ENCODE measurements at regions not wholly inside any gene's neighbourhood (a gene's known extent, or its start where the extent isn't known, plus 50 kb on each side); places are given as distances from the start of the nearest gene placed in this dataset.
A peak's percentile ranks its signal among the peaks of the same experiment; 100 is the strongest.

DNA sequence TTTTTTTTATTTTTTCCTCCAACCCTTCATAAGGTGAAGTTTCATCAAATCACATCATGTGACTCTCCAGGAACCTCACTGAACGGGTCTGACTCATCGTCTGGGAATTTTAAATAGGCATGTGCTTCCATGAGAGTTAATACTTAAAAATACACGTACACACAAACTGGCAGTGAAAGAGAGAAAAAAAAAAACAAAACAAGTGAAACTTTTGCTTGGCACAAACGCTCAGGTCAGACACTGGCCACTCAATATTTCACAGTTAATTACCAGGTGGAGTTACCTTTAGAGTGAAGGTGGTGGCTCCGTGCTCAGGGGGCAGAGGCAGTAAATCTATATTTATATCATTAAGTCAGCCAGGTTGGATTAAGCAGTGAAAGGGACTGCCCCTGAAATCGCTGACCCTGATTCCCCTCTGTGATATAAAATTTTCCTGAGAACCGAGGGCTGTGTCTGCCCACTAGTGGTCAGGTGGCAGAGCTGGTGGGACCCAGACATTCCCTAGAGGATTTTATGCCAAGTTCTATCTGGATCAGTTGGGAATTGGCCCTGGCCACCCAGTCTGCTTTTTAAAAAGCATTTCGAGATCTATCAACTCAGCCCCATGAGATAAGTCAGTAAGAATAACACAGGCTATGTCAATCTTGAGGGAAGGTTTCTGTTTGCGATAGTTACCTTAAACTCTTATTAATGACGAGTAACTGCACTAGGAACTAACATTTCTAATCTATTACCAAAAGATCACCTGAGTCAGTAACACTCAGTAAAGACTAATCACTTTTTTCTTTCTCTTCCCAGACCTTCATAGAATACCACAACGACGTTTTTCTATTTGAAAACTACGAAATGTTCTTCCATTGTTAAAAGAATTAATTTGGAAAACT is 259.1 kb downstream of the HDGFL1 start:
- H3K27ac ChIP-seq: peak overlapping the region; percentile 13; the same call in 1 of the 2 replicates
- TF ChIP-seq, protein P1, sequence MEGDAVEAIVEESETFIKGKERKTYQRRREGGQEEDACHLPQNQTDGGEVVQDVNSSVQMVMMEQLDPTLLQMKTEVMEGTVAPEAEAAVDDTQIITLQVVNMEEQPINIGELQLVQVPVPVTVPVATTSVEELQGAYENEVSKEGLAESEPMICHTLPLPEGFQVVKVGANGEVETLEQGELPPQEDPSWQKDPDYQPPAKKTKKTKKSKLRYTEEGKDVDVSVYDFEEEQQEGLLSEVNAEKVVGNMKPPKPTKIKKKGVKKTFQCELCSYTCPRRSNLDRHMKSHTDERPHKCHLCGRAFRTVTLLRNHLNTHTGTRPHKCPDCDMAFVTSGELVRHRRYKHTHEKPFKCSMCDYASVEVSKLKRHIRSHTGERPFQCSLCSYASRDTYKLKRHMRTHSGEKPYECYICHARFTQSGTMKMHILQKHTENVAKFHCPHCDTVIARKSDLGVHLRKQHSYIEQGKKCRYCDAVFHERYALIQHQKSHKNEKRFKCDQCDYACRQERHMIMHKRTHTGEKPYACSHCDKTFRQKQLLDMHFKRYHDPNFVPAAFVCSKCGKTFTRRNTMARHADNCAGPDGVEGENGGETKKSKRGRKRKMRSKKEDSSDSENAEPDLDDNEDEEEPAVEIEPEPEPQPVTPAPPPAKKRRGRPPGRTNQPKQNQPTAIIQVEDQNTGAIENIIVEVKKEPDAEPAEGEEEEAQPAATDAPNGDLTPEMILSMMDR (conservative IDR thresholded peaks at IDR 0.05): peak; percentile 93
- TF ChIP-seq ZFX (IDR thresholded peaks at IDR 0.05): no peak

DNA sequence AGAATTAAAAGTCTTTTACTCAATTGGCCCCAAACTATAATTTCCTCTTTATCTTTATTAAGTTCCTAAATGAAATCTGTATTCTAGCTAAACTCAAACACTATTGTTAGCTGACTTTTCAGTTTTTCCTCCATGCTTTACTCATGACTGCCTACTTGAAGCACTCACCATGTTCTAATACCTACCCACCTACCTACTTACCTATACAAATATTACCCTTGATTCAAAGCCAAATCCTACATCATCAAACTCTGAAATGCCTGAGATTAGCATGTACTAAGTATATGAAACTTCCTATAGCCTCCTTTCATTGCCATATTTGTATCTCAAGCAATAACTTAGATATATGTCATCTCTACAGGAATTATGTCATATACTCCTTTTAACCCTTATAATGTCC is 259.7 kb downstream of the HDGFL1 start:
- no peak overlapping the region for H3K27ac ChIP-seq

DNA sequence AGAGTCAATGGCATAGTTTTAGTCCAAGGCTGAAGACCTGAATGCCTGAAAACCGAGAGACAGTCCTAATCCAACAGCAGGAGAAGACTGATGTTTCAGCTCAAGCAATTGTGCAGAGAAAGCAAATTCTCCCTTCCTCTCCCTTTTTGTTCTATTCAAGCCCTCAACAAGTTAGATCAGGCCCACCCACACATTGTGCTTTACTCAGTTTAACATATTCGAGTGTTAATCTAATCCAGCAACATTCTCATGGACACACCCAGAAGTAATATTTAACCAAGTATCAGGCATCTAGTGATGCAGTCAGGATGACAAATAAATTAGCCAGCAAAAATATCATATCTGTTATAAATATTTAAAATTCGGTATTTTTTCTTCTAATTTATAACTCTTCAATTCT is 261.1 kb downstream of the HDGFL1 start:
- H3K27ac ChIP-seq: no peak overlapping the region
- TF ChIP-seq, protein P1 (conservative IDR thresholded peaks at IDR 0.05): no peak
- no peak for TF ChIP-seq ZFX (IDR thresholded peaks at IDR 0.05)

More for the DNA sequence above, 259.7 kb downstream of the HDGFL1 start:
- no peak for TF ChIP-seq ZFX (IDR thresholded peaks at IDR 0.05)
- TF ChIP-seq, protein P1 (conservative IDR thresholded peaks at IDR 0.05): no peak

DNA sequence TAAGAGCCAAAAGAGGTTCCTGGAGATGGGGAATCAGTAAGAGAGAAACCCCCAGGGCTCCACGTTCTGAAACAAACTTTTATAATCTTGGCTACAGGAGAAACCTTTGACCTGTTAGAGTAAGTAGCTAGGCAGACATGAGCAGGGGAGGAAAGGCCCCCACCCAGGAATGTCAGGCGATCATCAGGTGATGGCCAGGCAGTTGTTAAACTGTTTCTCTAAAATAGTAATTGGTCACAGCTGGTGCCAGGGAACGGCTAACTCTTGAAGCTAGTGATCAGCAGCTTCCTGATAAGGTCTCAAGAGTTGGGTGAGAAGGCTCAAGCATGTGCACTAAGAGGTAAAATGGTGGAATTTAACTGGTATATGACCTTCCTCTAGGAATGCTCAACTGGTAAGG is 263.8 kb downstream of the HDGFL1 start:
- no peak overlapping the region for H3K27ac ChIP-seq
- TF ChIP-seq, protein P1 (conservative IDR thresholded peaks at IDR 0.05): no peak
- TF ChIP-seq ZFX (IDR thresholded peaks at IDR 0.05): no peak

DNA sequence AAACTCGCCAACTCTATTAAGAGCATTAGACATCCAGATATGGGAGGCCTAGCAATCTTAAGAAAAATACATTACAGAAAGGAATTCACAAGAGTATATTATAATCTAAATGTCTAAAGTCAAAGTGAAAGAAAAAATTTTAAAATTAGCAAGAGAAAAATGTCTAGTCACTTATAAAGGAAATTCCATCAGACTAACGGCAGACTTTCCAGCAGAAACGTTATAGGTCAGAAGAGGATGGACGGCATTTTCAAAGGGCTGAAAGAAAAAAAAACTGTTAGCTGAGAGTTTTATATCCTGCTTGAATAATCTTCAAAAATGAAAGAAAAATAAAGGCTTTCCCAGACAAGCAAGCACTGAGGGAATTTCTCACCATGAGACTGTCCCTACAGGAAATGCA is 269.0 kb downstream of the HDGFL1 start:
- H3K27ac ChIP-seq: no peak overlapping the region
- no peak for TF ChIP-seq ZFX (IDR thresholded peaks at IDR 0.05)
- TF ChIP-seq, protein P1 (conservative IDR thresholded peaks at IDR 0.05): no peak

DNA sequence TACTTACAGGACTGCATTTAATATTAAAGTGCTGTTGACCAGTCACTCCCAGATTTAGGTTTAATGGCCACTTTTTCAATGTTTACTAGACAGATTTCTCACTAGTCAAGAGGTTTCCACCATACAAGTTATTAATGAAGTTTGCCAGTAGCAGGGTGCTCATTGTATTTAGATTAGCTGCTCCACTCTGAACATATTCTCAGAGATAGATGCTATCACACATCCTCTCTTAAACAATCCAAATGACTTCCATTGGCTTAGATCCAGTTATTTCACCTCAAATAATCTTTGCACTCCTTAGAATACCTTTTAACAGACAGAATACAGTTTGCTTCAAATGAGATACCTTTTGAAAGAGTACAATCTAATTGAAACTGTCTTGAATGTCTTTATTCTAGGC is 276.1 kb downstream of the HDGFL1 start:
- H3K27ac ChIP-seq: no peak overlapping the region
- TF ChIP-seq ZFX (IDR thresholded peaks at IDR 0.05): no peak
- TF ChIP-seq, protein P1 (conservative IDR thresholded peaks at IDR 0.05): no peak

DNA sequence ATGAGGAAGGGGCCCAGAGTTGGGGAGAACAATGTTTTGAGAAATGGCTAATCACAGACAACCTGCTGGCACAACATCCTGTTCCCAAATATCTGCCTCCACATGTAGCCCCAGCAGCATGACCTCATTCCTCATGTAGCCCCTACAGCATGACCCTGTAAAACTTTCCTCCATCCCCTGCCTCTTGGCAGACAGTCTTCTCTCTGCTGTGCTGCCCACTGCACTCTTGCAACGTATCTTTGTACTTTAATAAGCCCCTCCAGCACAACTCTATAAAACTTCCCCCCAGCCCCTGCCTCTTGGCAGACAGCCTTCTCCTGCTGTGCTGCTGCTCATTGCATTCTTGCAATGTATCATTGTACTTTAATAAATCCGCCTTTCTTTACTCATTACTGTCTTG is 278.8 kb downstream of the HDGFL1 start:
- H3K27ac ChIP-seq: no peak overlapping the region
- TF ChIP-seq, protein P1 (conservative IDR thresholded peaks at IDR 0.05): no peak
- TF ChIP-seq ZFX (IDR thresholded peaks at IDR 0.05): no peak
